Skeletal muscle cell (primary cell): ENCODE measurements at regions not wholly inside any gene's neighbourhood (a gene's known extent, or its start where the extent isn't known, plus 50 kb on each side); places are given as distances from the start of the nearest gene placed in this dataset.

ENCODE experiments used
- DNase-seq: peaks from one replicate; pipeline ENCODE4 v3.0.0-alpha.2; 2010; ENCODE audit warnings: low read depth
- H3K4me3 ChIP-seq: 2 replicates; pipeline ENCODE4 v1.5.1; 2011; ENCODE audit warnings: low read depth, mild to moderate bottlenecking, control low read depth, low read length, moderate library complexity

GRCh38 chr4:37124800-37125199 is 119.7 kb upstream of the NWD2 start:
- H3K4me3 ChIP-seq: no peak overlapping the region
- DNase-seq: no peak

GRCh38 chr4:37126051-37126450 is 118.5 kb upstream of the NWD2 start:
- DNase-seq: no peak
- no peak overlapping the region for H3K4me3 ChIP-seq

DNA sequence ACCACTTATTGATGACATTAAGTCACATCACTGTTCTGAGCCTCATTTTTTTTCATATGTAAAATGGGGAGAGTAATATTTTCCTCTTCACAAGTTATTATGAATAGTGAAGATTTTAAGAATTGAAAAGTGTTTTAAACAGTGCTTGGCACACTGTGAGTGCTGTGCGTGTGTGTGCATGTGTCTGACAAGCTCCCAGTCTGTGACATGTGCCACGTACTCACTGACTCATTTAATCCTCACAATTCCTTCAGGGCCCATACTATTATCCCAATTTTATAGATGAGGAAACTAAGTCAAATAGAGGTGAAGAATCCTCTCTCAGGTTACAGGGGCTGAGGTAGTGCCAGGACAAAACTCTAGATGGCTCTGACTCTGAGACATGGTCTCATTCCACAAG is 114.1 kb upstream of the NWD2 start:
- H3K4me3 ChIP-seq: no peak overlapping the region
- DNase-seq: no peak

DNA sequence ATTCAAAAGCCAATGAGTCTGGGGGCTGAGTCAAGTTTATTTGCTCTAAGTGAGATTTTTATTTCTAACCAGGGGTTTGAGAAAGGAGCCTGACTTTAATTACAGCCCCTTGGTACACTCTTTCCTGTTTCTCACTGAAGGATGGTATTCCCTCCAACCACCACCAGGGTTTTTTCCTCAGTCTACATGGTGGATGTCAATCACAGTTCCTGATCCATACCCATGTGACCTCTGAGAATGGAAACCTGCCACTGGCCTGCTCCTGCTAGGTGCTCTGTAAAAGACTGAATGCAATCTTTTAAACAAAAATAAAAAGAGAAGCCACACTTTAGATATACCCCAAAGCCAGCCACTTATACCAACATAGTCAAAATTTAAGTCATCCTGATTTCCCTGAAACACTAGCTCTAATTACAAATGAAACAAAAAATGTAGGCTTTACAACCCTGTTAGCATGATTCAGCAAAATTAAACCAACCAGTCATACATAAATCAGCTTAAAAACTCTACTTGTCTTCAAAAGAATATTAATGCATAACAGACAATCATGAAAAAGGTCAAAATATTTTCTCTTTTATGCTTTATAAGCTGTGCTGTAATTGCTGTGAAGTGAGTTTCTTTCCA is 112.1 kb upstream of the NWD2 start:
- no peak overlapping the region for H3K4me3 ChIP-seq

GRCh38 chr4:37132975-37133360 is 111.6 kb upstream of the NWD2 start:
- H3K4me3 ChIP-seq: no peak overlapping the region
- DNase-seq: no peak

More for the DNA sequence above, 112.1 kb upstream of the NWD2 start:
- DNase-seq: no peak

- no peak for DNase-seq
These were observed 106.4 kb upstream of the NWD2 start for GRCh38 chr4:37138019-37138653.

DNA sequence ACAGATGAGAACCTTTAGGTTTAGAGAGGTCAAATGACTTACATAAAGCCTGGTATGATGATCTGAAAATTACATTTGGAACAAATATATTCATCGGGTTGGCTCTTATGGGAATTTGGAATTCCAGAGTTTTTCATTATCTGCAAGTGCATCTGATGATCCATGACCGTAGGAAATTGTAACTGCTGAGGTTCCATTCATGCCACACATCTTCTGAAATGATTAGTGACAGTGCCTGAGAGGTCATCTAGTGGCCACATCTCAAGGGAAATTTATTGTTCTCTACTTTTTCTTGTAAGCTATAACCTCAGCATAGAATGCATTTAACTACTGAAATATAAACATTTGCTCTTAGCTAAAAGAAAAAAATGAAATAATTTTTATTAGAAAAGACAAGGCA is 105.8 kb upstream of the NWD2 start:
- no peak for DNase-seq
- H3K4me3 ChIP-seq: no peak overlapping the region

More at GRCh38 chr4:37138019-37138653, 106.4 kb upstream of the NWD2 start:
- H3K4me3 ChIP-seq: no peak overlapping the region

DNA sequence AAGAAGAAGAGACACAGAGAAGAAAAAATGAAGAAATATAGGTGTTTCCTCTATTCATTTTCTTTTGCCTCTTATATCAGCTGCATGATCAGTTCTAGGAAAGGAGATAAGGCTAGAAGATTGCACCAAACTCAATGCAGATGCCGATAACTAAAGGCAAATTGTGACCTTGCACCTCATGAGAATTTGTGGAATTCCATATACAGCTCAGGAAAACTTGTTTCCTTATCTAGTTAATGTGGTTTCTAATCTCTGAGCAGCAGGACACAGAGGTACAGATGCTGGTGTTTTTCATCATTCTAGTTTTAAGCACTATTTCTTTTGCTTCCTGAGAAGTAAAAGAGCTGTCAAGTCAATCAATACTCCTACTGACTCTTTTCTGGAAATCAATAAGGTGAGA is 104.6 kb upstream of the NWD2 start:
- no peak for DNase-seq
- H3K4me3 ChIP-seq: no peak overlapping the region

- no peak overlapping the region for H3K4me3 ChIP-seq
- no peak for DNase-seq
These were observed 98.3 kb upstream of the NWD2 start for GRCh38 chr4:37146260-37146659.

DNA sequence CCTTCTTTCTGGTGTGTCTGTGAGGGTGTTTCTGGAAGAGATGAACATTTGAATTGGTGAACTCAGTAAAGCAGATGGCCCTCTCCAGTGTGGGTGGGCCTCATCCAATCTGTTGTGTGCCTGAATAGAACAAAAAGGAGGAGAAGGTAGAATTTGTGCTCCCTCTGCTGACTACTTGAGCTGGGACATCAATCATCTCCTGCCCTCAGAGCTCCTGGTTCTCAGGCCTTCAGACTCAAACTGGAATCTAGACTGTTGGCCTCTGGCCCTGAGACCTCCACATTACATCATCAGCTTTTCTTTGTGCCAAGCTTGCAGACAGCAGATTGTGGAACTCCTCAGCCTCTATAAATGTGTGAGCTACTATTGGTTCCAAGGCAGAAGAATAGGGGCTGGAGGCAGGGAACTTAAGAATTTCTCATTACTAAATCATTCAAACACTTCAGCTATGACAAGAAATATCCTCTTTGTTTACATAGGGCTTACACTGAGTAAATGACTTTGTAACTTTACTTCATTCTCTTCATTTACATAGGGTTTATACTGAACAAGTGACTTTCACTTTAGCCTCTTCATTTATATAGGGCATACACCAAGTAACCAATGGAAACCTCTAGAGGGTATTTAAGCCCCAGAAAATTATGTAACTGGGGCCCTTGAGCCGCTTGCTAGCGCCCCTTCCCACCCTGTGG is 86.9 kb upstream of the NWD2 start:
- DNase-seq: no peak
- H3K4me3 ChIP-seq: no peak overlapping the region

DNA sequence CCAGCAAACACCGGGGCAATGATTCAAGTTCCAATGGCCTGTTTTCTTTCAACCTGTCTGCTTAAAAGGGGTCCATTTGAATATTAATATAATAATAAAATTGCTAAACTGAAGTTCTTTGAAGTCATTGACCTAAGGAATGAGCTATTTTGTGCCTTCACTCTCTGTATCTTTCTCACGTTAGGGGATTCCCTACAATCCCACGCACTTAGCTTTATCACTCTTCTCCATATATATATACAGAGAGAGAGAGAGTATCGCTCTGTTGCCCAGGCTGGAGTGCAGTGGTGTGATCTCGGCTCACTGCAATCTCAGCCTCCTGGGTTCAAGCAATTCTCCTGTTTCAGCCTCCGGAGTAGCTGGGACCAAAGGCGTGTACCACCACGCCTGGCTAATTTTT is 83.9 kb upstream of the NWD2 start:
- no peak overlapping the region for H3K4me3 ChIP-seq
- DNase-seq: no peak

- H3K4me3 ChIP-seq: no peak overlapping the region
- DNase-seq: no peak
These were observed 78.7 kb upstream of the NWD2 start for GRCh38 chr4:37165844-37166243.

DNA sequence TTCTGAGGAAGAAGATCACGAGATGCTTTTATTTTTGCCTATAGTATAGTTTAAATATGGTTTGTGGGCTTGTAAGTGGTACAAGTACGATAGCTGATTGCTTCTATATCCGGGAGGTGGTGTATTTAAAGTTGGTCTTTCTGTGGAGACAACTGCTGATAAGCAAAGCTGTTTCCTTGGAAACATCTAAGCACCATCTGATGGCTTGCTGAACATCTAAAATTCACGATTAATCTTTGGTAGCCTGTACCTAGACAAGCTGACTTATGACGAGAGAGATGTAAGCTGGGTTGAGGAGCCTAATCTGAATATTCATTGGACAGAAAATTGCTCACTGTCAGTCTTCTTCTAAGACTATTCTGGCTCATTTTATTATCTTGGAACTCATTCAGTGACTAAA is 74.6 kb upstream of the NWD2 start:
- H3K4me3 ChIP-seq: no peak overlapping the region
- DNase-seq: no peak

GRCh38 chr4:37188100-37188499 is 56.4 kb upstream of the NWD2 start:
- DNase-seq: no peak

More at GRCh38 chr4:37188100-37188499, 56.4 kb upstream of the NWD2 start:
- no peak overlapping the region for H3K4me3 ChIP-seq
